WTC11 (cell line): ENCODE measurements at regions not wholly inside any gene's neighbourhood (a gene's known extent, or its start where the extent isn't known, plus 50 kb on each side); places are given as distances from the start of the nearest gene placed in this dataset.

ENCODE experiments used
- ATAC-seq: fragments of 200-7000 bp; cut with Tn5 transposase; 2 replicates; pipeline ENCODE4 v1.10.0; 2021; ENCODE audit warnings: mild to moderate bottlenecking, moderate library complexity
- CTCF ChIA-PET: fragments of 300-600 bp; sonication (Branson Sonifier 250); formaldehyde crosslinking; loops from one replicate; lab custom pipeline; 2021; ENCODE audit warnings: antibody characterized with exemption; lab: Charles Lee
- POLR2A ChIA-PET: fragments of 350-600 bp; sonication (Branson Sonifier 250); formaldehyde crosslinking; loops from one replicate; lab custom pipeline; 2021; ENCODE audit warnings: antibody characterized with exemption; lab: Charles Lee
- DNase-seq: peaks from one replicate; pipeline ENCODE4 v3.0.0; 2021; ENCODE audit warnings: low spot score
- H3K27ac Mint-ChIP-seq: 2 replicates; pipeline ENCODE4 v1.8.0; 2021; ENCODE audit warnings: mixed read lengths
- H3K27me3 Mint-ChIP-seq: 2 replicates; pipeline ENCODE4 v1.8.0; 2021; ENCODE audit warnings: low read depth, mild to moderate bottlenecking, moderate library complexity, mixed read lengths
- H3K36me3 Mint-ChIP-seq: 2 replicates; pipeline ENCODE4 v1.8.0; 2021; ENCODE audit warnings: mixed read lengths
- H3K4me1 Mint-ChIP-seq: 2 replicates; pipeline ENCODE4 v1.8.0; 2022; ENCODE audit warnings: mixed read lengths
- H3K4me3 Mint-ChIP-seq: 2 replicates; pipeline ENCODE4 v1.8.0; 2021; ENCODE audit warnings: mild to moderate bottlenecking, moderate library complexity, mixed read lengths
- H3K9me3 Mint-ChIP-seq: 2 replicates; pipeline ENCODE4 v1.8.0; 2021; ENCODE audit warnings: mixed read lengths
- ATF6 ChIP-seq: sonication (generic); formaldehyde crosslinking; IDR thresholded peaks from 2 replicates; pipeline ENCODE4 v1.8.1; 2023; ENCODE audit warnings: mild to moderate bottlenecking, missing genetic modification reagents
- CBFB ChIP-seq: sonication (generic); formaldehyde crosslinking; IDR thresholded peaks from 2 replicates; pipeline ENCODE4 v1.8.1; 2022; ENCODE audit warnings: mild to moderate bottlenecking, low read depth, missing genetic modification reagents
- CREB1 ChIP-seq: sonication (generic); formaldehyde crosslinking; IDR thresholded peaks from 2 replicates; pipeline ENCODE4 v1.8.0; 2023; ENCODE audit warnings: mild to moderate bottlenecking, missing genetic modification reagents
- CREM ChIP-seq: sonication (generic); formaldehyde crosslinking; IDR thresholded peaks from 2 replicates; pipeline ENCODE4 v1.8.1; 2022; ENCODE audit warnings: mild to moderate bottlenecking, missing genetic modification reagents, moderate library complexity
- E2F4 ChIP-seq: sonication (generic); formaldehyde crosslinking; IDR thresholded peaks from 2 replicates; pipeline ENCODE4 v1.8.1; 2022; ENCODE audit warnings: low read depth, mild to moderate bottlenecking, moderate library complexity, missing genetic modification reagents, borderline replicate concordance
- EMX1 ChIP-seq: fragments of 250-450 bp; sonication (Bioruptor Pico); IDR thresholded peaks from 2 replicates; pipeline ENCODE4 v1.8.0; 2021; ENCODE audit warnings: mild to moderate bottlenecking
- ETV6 ChIP-seq: sonication (generic); formaldehyde crosslinking; IDR thresholded peaks from 2 replicates; pipeline ENCODE4 v1.8.1; 2022; ENCODE audit warnings: mild to moderate bottlenecking, missing genetic modification reagents
- IRF2 ChIP-seq: sonication (generic); formaldehyde crosslinking; IDR thresholded peaks from 2 replicates; pipeline ENCODE4 v1.8.0; 2022; ENCODE audit warnings: low read depth, missing genetic modification reagents, borderline replicate concordance
- JAZF1 ChIP-seq: fragments of 250-450 bp; sonication (Bioruptor Pico); IDR thresholded peaks from 2 replicates; pipeline ENCODE4 v1.9.0; 2021; ENCODE audit warnings: moderate library complexity, mild to moderate bottlenecking, inconsistent platforms
- RELA ChIP-seq: sonication (generic); formaldehyde crosslinking; IDR thresholded peaks from 2 replicates; pipeline ENCODE4 v1.8.1; 2022; ENCODE audit warnings: missing genetic modification reagents, mild to moderate bottlenecking, borderline replicate concordance
- SMAD3 ChIP-seq: sonication (generic); formaldehyde crosslinking; IDR thresholded peaks from 2 replicates; pipeline ENCODE4 v1.8.0; 2022; ENCODE audit warnings: missing genetic modification reagents, mild to moderate bottlenecking, borderline replicate concordance
- SOX15 ChIP-seq: fragments of 250-450 bp; sonication (Bioruptor Pico); IDR thresholded peaks from 2 replicates; pipeline ENCODE4 v1.9.0; 2021; ENCODE audit warnings: mild to moderate bottlenecking
- STAT6 ChIP-seq: sonication (generic); formaldehyde crosslinking; conservative IDR thresholded peaks from 2 replicates; pipeline ENCODE4 v1.8.1; 2023; ENCODE audit warnings: mild to moderate bottlenecking, low read depth, missing genetic modification reagents, moderate library complexity
- USF2 ChIP-seq: sonication (generic); formaldehyde crosslinking; IDR thresholded peaks from 2 replicates; pipeline ENCODE4 v1.8.1; 2023; ENCODE audit warnings: mild to moderate bottlenecking, missing genetic modification reagents, moderate library complexity
- ZBTB21 ChIP-seq: sonication (generic); formaldehyde crosslinking; IDR thresholded peaks from 2 replicates; pipeline ENCODE4 v1.8.1; 2023; ENCODE audit warnings: mild to moderate bottlenecking, missing genetic modification reagents, borderline replicate concordance

DNA sequence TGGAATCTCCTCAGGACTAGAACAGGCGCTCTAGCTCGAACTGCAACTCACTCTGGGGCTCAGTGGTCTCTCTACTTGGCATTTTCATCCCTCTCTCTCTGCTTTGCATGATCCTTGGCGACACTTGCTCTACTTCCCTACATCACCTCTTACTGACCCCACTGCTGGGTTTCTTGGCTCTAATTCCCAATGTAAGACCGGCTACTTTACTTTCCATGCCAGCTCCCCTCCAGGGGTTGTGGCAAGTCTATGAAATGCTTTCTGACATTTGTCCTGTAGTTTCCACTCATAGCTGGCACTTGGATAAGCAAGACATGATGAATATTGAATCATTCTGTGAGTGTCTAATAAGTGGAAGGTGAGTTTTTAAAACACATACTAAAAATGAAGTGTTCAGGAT lies 292.3 kb downstream of the USP25 start:
- no peaks in the 10 kb centered on the region for H3K36me3 Mint-ChIP-seq
- ATAC-seq (no peak), DNase-seq (no peak)
- no peaks in the 10 kb centered on the region for H3K27me3 Mint-ChIP-seq
- no peak overlapping the region for H3K4me3 Mint-ChIP-seq
- ChIA-PET CTCF (interaction anchor here (1.3 kb wide), 1 partner anchor 19 kb away, joined by 3 read pairs; no protein-coding TSS in a partner anchor), POLR2A (no interaction called here)
- H3K27ac Mint-ChIP-seq = no peak overlapping the region
- H3K4me1 Mint-ChIP-seq = peaks cover 2% of the 10 kb centered on the region; the same call in 1 of the 2 replicates
- no peaks in the 10 kb centered on the region; the same call in 1 of the 2 replicates for H3K9me3 Mint-ChIP-seq
- no peak for TF ChIP-seq IRF2 (CRISPR knock-in tag)
- no peak for TF ChIP-seq SMAD3 (CRISPR knock-in tag)
- no peak for TF ChIP-seq CREB1
- no peak for TF ChIP-seq ATF6 (CRISPR knock-in tag)
- no peak for TF ChIP-seq E2F4
- no peak for TF ChIP-seq ZBTB21 (CRISPR knock-in tag)
- TF ChIP-seq CREM (CRISPR knock-in tag) = no peak
- no peak for TF ChIP-seq USF2 (CRISPR knock-in tag)
- TF ChIP-seq SOX15 (CRISPR knock-in tag) = no peak
- TF ChIP-seq STAT6 (CRISPR knock-in tag) = no peak
- TF ChIP-seq ETV6 (CRISPR knock-in tag) = no peak
- TF ChIP-seq CBFB (CRISPR knock-in tag) = no peak

DNA sequence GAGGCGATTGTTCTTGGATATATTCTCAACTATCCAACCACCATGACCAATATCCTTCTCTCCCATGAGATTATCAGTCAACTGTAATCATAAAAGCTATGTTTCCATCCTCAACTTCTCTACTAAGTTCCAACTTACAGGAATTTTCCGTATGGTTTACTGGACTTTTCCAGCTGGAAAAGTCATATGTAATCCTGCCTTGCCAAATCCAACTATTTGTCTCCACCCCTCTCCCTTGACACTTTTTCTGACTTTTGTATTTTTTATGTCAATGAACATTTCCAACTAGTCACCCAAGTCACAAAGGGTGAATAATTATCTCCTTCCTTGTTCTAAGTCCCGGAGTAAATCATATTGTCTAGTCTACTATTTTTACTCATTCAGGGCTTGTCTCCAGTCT lies 293.1 kb downstream of the USP25 start:
- peaks cover 2% of the 10 kb centered on the region; the same call in 1 of the 2 replicates for H3K4me1 Mint-ChIP-seq
- no peaks in the 10 kb centered on the region for H3K36me3 Mint-ChIP-seq

DNA sequence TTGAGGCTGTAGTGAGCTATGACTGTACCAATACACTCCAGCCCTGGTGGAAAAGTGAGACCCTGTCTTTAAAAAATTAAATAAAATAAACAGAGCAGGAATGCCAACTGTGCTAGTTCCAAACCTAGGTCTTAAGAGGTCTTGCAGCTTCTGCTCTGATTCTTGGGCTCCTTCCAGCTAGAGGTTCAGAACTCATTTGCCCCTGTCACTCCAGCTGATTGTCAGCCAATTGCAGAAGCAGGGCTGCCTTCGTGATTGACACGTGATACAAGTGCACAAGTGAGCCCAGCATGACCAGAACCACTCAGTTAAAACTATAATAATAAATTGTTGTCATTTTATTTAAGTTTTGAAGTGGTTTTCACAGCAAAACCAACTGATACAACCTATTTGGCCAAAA lies 298.4 kb downstream of the USP25 start:
- H3K27ac Mint-ChIP-seq = no peak overlapping the region
- no peak for DNase-seq
- POLR2A ChIA-PET = no interaction called here
- no peaks in the 10 kb centered on the region for H3K4me1 Mint-ChIP-seq
- no peaks in the 10 kb centered on the region for H3K27me3 Mint-ChIP-seq
- CTCF ChIA-PET = no interaction called here
- H3K9me3 Mint-ChIP-seq = peaks cover 5% of the 10 kb centered on the region
- no peak for ATAC-seq
- H3K36me3 Mint-ChIP-seq = no peaks in the 10 kb centered on the region
- no peak overlapping the region for H3K4me3 Mint-ChIP-seq
- no peak for TF ChIP-seq EMX1 (CRISPR knock-in tag)
- TF ChIP-seq JAZF1 = no peak

More for the DNA sequence above, 293.1 kb downstream of the USP25 start:
- ChIA-PET CTCF (no interaction called here), POLR2A (no interaction called here)
- H3K27me3 Mint-ChIP-seq = no peaks in the 10 kb centered on the region
- no peak for TF ChIP-seq RELA (CRISPR knock-in tag)
- no peak overlapping the region for H3K27ac Mint-ChIP-seq
- DNase-seq (no peak), ATAC-seq (no peak)
- H3K9me3 Mint-ChIP-seq = peaks cover 5% of the 10 kb centered on the region
- H3K4me3 Mint-ChIP-seq = no peak overlapping the region
